Left cardiac atrium (tissue), 4 donors: ENCODE measurements at regions not wholly inside any gene's neighbourhood (a gene's known extent, or its start where the extent isn't known, plus 50 kb on each side); places are given as distances from the start of the nearest gene placed in this dataset.
"Not testable (repeated sequence)": the region's sequence is repeated elsewhere in the genome, so short reads cannot be mapped to it uniquely, and the experiment has no call there.

Experiments used
- ATAC-seq, 2 donors: fragments of 200-7000 bp; cut with Tn5 transposase; one replicate each; pipeline ENCODE4 v1.9.1; 2020; ENCODE audit warnings: mild to moderate bottlenecking in 2 of 2, moderate library complexity in 2 of 2
- DNase-seq: peaks from one replicate; pipeline ENCODE4 v3.0.0-alpha.2; 2020
- intact Hi-C, 2 donors: fragments of 100-400 bp; cut with DNase I; formaldehyde crosslinking; loops; one replicate each; pipeline versions ENCODE4 v1.14.1 to v1.15.1; 2022 to 2023
- donor health status: DM: no; HTN: yes; CAD: no.
- donor health status: DM: no; HTN: yes; CAD: no; lungs with severe emphysema.
- donor health status: DM: yes; HTN: yes; CAD: no.
- donor health status: Dilated cardiomyopathy.

- ATAC-seq, intact Hi-C loops, DNase-seq: not testable (repeated sequence)
Observed at GRCh38 chr12:54105809-54106208, 52.2 kb downstream of the HOXC4 start.

- ATAC-seq, DNase-seq, intact Hi-C loops: not testable (repeated sequence)
Observed at GRCh38 chr12:54106252-54106651, 52.6 kb downstream of the HOXC4 start.

- ATAC-seq, DNase-seq, intact Hi-C loops: not testable (repeated sequence)
Observed at GRCh38 chr12:54106803-54107579, 53.4 kb downstream of the HOXC4 start.

DNA sequence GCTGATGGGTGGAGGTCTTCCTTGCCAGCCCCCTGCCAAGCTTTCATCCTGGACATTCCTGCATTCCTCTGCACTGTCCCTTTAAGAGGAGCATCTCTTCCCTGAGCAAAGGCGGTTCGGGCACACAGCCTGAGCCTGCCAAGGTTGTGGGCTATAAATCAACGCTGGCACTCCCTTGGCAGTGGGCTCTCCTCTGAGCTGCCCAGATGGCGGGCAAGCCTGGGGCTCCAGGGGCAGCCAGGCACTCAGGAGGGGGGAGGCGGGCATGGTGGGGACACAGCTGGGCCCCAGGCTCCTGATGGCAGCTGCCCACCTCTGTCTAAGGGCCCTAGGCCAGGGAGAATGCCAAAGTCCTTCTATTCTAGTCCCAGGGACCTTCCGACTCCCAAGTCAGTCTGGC lies 58.7 kb downstream of the HOXC4 start:
- intact Hi-C loops, DNase-seq, ATAC-seq: not testable (repeated sequence)

DNA sequence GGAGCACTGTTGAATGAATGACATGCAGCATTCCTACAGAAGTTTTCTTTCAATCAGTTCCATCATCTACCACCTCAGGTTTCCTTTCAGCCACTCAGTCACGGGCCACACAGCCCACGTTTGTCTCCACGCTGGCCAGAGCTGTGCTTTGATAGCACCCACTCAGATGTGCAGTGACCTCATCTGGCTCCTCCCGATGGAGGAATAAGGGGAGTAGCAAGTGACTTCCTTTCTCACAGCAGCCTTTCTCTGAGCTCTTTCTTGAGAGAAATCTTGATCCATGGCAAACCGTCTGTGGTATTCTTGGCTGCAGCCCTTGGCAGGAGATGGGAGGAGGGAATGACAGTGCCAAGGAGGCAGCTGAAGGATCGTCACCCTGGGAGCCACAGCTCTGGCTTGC lies 62.4 kb downstream of the HOXC4 start:
- intact Hi-C loops, DNase-seq, ATAC-seq: not testable (repeated sequence)

GRCh38 chr12:54117392-54117791 lies 63.8 kb downstream of the HOXC4 start:
- DNase-seq, ATAC-seq, intact Hi-C loops: not testable (repeated sequence)

GRCh38 chr12:54119082-54119481 lies 65.4 kb downstream of the HOXC4 start:
- DNase-seq, intact Hi-C loops, ATAC-seq: not testable (repeated sequence)

DNA sequence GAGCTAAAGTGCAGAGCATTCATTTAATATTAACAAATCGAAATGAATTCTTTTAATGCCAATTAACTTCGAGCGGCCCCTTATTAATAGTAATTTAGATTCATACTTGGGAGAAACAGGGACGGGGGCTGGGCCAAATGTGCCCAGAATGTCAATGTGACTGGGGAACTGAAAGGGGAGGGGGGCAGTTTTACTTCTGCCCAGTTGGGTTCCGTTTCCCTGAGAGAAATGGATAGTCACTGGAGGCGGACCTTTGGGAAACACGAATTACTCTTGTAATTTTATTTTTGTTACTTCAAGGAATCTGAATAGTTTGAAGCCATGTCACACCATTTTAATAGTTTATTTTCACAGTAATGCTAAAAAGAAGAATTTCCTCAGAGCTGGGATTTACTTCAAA lies 64.8 kb downstream of the SMUG1 start:
- intact Hi-C loops, DNase-seq, ATAC-seq: not testable (repeated sequence)

- intact Hi-C loops, DNase-seq: not testable (repeated sequence)
- ATAC-seq: peak in 1 of 2 donors; percentile 58
Observed at GRCh38 chr12:54125708-54126028, 63.1 kb downstream of the SMUG1 start.

- intact Hi-C loops: no loop called here
- peak; percentile 50 to 70 for ATAC-seq
- DNase-seq: no peak
Observed at GRCh38 chr12:54126029-54126695, 62.6 kb downstream of the SMUG1 start.

DNA sequence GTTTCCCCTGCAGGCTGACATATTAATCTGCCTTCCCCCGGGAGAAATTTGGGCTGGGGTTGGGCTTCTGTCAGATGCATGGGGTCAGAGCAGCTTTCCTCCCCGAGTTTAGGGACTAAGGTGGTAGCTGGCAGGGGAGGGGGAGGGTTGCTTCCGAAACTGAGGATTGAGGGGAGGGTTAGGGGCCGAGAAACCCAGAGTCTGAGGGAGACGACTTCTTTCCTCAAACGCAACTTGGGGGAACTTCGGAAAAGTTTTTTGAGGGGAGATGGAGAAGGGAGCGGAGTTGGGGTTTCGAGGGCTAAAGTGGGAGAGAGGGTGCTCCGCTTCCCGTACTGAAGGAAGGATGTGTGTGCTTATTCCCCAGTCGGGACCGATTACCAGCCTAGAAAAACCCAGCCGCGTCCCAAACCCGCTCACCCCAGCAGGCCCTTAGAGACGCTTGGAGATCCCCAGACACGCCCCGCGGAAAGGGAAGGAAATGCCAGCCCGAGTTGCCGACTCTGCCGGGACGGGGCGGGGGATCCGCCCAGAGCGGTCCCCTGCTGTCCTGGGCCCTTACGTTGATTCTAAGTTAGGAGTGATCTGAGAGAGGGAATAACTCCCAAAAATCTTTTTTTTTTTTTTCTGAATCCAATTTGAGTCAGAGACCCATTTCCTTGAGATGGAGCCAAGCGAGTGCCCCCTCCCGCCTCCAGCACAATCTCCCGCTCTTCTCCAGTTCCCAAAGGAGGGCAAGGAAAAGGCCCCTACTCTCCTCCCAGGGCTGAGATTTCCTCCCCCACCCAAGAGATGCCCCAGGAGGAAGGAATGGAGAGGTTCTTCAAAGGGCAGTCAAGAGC lies 61.9 kb downstream of the SMUG1 start:
- ATAC-seq (peak; percentile 81 to 93), DNase-seq (peak; percentile 81)
- intact Hi-C loops: no loop called here

- DNase-seq: no peak
- ATAC-seq: no peak
- intact Hi-C loops: no loop called here
Observed at GRCh38 chr12:54127538-54128259, 61.1 kb downstream of the SMUG1 start.

GRCh38 chr12:54128416-54128815 lies 60.4 kb downstream of the SMUG1 start:
- DNase-seq (no peak), ATAC-seq (no peak)
- intact Hi-C loops: no loop called here

DNA sequence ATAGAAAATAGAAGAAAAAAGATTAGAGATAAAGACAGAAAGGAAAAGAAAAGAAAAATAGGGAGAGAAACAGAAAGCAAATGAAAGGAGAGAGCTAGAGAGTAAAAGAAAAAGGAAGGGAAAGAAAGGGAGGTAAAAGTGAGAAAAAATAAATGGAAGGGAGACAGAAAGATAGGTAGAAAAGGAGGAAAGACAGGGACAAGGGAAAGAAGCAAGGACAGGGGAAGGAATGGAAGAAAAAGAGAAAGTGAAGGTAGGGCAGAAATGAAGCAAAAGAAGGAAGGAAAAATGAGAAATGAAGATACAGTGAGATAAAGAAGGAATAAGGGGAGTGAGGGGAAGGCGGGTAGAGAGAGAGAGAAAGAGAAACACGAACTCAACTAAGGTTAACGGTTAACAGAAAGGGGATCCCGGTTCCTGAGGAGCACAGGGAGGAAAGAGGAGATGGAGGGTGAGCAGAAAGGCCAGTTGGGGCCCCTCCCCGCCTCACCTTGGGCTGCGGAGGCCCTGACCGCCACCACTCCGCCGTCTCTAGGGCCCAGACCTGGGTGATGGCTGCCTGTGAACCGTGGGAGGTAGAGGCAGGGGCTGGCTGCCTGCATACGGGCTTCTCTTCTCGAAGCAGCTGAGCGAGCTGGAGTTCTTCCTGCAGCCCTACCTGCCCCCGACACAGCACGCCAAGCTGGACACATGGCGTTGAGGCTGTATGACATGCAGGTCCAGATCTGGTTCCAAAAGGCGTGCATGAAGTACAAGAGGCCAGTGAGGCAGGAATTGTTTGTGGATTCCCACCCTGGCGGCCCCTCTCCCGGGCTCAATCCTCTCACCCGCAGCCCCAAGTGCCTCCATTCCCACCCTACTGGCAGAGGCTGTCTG lies 59.5 kb downstream of the SMUG1 start:
- ATAC-seq (no peak), DNase-seq (no peak)
- intact Hi-C loops: no loop called here
